GM21576 (cell line): ENCODE measurements at regions not wholly inside any gene's neighbourhood (a gene's known extent, or its start where the extent isn't known, plus 50 kb on each side); places are given as distances from the start of the nearest gene placed in this dataset.
"Not testable (repeated sequence)": the region's sequence is repeated elsewhere in the genome, so short reads cannot be mapped to it uniquely, and the experiment has no call there.

Source experiments
- ATAC-seq: cut with Tn5 transposase; IDR thresholded peaks from one replicate; pipeline ENCODE4 v1.9.1; 2021; ENCODE audit warnings: mild to moderate bottlenecking, moderate library complexity; ENCODE audit not compliant: unreplicated experiment

DNA sequence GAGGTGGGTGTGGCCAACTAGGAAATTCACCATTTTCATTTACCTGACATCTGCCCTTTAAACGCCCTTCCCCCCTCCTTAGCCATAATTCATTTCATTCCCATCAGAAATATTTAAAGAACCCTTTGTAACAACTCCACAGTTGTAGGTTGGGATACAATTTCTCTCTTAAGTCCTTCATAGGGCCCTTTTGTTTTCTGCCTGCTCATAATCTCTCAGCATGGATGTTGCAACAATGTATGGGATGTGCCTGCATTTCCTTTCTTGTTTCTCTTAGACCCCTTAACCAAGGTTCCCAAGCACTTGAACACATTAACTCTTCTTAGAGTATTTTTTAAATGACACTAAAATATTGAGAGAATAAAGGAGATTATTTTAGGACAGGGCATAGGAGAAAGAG is 51.7 kb upstream of the MYO10 start:
- no peak for ATAC-seq

DNA sequence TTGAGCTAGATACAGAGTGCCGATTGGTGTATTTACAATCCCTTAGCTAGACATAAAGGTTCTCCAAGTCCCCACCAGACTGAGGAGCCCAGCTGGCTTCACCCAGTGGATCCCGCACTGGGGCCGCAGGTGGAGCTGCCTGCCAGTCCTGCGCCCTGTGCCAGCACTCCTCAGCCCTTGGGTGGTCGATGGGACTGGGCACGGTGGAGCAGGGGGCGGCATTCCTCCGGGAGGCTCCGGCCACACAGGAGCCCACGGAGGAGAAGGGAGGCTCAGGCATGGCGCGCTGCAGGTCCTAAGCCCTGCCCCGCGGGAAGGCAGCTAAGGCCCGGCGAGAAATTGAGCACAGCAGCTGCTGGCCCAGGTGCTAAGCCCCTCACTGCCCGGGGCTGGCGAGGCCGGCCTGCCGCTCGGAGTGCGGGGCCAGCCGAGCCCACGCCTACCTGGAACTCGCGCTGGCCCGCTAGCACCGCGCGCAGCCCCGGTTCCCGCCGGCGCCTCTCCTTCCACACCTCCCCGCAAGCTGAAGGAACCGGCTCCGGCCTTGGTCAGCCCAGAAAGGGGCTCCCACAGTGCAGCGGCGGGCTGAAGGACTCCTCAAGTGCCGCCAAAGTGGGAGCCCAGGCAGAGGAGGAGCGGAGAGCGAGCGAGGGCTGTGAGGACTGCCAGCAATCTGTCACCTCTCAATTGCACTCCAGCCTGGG is 54.9 kb upstream of the MYO10 start:
- not testable (repeated sequence) for ATAC-seq

DNA sequence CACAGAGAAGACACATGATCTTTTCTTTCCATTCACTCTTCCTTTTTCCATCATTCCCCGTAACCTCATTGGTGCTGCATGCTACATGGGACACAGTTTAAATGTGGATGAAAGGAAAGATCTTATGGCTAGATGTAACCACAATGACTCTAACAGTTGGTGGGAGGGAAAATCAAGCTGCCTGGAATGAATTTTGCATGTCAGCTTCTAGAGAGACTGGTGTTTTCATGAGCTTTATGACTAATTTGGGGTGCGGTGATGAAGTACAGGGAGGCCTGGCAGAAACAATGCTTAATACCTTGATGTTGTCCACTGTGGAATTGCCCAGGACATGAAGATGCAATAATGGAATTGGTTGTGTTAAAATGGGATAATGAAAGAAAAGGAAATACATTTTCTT is 55.9 kb upstream of the MYO10 start:
- ATAC-seq, result no peak

DNA sequence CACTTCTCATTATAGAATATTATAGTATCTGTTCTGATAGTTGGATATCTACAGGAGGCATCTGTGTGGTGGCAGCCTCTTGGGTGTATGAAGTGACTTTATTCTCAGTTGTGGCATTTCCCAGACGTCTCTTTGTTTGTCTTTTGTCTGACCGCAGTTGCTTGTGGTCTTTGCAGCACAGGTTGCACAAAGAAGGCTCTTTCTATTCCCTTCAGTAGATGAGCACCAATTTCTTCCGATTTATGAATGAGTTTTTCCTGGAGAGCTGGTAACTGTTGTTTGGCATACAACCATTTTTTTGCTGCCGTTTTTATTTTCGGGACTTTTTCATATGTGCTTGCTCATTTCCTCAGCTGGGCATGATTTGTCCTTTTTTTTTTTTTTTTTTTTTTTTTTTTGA is 56.4 kb upstream of the MYO10 start:
- no peak for ATAC-seq

DNA sequence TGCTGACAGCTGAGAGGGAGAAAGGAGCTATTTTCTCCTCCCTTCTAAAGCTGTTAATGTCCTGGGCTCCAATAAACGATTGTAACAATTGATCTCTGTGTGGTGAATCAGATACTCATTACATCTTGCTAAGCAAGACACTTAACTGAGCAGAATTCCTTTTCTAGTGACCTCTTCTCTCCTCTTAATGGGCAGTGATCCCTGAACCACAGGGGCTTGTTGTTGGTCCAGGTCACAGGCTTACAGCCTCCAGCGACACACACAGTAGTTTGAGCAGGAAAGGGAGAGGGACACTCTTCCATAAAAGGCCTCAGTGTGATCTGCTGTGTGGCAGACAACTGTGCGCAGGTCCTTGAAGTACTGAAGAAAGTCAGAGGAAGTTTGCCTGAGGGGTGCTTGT is 58.5 kb upstream of the MYO10 start:
- ATAC-seq, result no peak

DNA sequence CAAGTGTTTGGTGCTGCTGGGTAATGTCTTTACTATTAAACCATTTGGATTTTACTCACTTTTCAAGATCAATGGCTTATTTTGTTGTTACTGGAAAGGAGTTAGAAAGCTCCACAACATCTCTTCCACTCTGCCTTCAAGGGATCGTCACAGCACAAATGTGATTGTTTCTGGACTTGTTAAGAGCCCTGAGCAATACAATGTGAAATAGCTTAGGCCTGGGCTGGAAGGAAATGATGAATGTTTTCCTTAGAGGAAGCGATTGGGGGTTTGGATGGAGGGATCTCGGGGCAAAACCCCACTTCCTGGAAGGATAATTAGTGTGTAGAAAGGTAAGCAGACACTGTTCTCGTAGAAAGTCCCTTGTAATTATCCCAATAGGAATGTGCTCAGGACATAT is 59.3 kb upstream of the MYO10 start:
- ATAC-seq, result no peak

DNA sequence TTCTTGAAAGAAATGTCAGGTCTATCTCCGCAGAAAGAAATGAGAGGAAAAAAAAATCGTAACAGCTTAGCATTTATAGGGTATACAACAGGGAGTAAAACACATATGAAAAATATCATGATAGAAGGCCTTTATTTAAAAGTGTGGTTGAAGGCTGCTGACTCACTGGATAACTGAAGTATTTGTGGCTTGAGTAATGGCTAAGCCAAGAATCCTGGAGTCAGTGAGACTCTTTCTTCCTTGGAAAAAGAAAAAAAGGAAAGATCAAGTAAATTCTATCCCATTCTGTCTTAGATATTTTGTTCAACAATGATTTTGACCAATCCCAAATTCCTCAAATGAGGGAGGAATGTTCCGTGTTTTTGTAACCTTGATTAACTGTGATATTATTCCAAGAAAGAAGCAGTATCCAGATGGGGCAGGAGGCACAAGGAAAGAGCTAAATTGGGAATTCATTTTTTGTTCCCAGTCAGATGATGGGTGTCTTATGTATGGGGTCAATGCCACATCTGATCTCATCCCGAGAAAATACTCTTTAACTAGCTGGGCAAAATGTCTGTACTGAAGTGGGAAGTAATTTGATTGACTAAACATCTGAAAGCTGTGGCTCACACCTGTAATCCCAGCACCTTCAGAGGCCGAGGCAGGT is 64.3 kb upstream of the MYO10 start:
- ATAC-seq, result no peak

DNA sequence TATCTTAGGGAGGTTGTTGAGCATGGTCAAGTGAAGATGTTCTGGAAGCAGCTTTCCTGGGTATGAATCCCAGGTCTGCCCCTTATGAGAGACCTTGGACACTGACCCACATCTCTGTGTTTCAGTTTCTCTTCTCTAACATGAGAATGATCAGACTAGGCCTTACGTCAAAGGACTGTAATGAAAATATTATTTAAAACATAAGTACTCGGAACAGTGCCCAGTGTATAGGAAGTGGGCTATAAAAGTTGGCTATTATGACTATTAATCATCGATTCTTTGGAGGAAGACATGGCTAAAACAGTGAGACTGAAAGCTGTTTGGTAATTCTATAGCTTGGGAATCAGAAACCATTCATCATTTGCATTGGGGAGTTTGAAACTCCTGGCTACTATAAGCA is 65.3 kb upstream of the MYO10 start:
- ATAC-seq, result no peak

DNA sequence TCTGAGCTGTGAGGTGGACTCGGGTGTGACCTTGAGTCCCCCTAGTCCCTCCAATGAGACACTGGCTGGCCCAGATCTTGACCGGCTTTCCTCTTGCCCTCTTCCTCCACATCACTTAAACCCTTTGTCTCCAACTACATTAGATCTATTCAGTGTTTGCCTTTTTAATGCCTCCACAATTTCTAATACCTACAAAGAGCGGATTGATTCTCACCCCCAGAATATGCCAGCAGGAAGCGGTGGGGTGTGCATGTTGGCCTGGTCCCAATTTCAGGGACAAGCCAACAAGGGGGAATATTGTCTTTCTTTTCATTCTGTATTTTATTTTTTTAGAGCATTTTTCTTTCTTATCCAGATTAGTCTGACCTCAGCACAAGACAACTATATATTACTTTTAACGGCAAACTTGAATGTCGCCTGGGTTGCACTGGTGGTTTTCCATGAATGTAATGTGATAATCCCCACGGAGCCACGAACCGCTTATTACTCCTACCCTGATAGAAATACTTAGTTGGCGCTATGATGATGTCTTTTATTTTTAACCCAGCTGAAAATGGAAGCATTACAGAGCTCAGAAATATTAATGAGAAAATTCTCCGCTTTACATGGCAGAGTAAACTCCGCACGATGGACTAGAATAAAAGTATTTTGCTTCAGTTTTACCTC is 68.5 kb upstream of the MYO10 start:
- ATAC-seq, result no peak

DNA sequence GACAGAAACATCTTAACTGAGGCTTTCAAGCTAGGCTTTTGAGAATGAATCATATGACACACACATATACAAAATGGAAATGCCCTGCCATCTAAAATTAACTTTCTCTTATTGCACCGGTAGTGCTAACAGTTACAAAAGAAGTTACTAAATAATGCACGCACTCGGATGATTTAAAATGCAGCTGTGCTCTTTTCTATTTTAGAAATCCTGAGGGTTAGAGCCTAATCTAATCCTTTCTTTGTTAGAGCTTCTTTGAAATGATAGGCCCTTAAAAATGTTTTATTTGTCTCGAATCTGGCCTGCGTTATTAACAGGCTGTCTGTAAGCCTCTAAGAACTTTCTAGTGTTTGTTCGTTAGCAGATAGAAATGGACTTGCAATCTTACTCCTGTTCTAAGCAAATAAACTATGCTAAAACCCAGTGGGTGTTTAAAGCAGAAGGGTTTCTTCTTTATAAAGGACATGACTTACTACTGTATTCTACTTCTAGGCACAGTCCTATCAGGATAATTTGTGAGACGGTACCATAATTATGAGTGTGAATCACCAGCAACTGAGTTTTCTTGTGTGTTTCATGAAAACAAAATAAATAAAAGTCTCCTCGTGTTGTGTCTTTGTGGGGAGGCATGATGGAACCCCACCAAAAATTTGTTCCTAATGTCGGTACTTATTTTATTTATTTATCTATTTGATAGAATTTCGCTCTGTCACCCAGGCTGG is 69.2 kb upstream of the MYO10 start:
- no peak for ATAC-seq

DNA sequence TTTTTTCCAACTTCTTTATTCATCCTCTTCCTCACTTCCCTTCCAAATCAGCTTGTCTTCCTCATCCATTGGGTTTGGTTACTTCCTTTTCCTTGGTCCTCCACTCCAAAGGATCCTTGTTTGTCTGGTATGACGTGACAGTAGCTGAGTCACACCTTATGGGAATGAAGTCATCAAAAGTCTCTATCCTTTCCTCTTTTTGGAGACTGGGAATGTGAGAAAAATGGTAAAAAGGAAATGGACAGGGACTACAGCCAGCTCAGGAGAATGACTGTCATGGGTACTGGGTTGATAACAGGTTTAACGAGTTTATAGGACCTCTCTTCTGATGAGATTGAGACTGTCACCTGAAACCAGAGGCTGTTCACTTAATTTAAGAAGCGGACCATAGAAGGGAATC is 76.2 kb upstream of the MYO10 start:
- no peak for ATAC-seq

DNA sequence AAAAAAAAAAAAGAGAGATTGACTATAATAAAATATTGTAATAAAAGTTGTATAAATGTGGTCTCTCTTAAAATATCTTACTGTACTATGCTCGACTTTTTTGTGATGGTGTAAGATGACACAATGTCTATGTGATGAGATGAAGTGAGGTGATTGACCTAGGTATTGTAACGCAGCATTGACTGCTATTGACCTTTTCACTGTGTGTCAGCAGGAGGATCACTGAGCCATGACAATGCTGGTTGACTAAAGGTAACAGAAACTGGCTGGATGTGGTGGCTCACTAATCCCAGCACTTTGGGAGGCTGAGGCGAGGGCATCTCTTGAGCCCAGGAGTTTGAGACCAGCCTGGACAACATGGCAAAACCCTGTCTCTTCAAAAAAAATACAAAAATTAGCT is 78.6 kb upstream of the MYO10 start:
- no peak for ATAC-seq

DNA sequence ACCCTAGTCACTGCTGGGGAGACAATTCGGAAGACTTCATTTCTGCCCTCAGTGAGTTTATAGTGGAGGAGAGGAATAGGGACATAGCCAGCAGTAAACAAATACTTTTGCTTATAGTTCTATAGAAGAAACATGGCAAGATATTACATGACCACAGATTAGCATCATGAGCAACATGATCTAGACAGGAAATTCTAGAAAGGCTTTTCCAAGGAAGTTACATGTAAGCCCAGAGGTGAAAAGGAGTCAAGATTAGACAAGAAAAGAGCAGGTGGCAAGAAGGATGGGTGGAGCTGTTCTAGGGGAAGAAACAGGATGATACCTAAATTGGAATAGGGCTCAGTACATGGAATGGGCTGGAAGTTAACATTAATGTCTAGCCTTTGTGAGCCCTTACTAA is 82.8 kb upstream of the MYO10 start:
- ATAC-seq, result no peak

DNA sequence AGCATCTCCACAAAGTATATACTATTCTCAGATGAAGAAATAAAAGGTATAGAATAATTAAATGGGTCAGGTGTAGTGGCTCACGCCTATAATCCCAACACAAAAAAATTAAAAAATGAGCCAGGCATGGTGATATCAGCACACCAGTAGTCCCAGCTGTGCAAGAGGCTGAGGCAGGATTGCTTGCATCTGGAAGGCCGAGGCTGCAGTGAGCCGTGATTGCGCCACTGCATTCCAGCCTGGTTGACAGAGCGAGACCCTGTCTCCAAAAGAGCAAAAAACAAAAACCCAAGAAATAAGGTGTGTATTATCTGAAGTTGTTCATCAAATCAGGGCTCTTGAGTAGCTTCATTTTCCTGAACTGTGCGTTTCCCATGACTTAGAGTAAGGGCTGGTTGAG is 83.2 kb upstream of the MYO10 start:
- ATAC-seq, result no peak

DNA sequence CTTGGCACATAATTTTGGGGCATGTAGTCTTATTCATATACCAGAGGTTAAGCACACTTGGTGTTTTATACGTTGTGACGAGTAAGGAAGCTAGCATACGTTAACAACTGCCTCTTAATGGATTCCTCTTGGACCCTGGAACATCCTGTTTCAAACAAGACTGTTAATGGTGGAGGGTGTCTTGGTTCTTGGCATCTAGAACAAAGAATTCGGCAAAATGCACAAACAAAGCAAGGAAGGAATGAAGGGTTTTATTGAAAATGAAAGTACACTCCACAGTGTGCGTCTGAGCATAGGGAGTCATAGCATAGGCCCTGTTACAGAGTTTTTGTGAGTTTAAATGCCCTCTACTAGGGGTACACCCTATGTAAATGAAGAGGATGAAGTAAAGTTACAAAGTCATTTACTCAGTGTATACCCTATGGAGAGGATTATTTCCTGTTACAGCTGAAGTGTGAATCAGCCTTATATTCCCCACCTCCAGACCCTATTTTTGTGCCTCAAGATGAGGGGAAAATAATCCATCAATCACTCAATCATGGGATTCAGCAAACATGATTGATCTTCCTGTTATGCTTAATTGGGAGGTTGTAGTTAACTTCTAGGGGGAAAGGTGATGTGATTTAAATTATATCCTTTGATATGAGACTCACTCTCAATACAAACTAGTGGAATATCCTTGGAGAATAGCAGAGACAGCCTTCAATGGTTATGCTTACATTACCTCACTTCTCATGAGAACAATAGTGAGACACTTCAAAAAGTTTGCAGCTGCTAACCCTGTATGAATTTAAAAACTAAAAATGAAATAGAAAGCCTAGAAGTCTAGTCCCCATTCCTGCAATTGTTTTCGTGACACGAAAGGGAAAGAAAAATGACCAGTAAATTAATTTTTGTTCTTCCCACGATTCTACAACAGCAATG is 84.9 kb upstream of the MYO10 start:
- no peak for ATAC-seq

DNA sequence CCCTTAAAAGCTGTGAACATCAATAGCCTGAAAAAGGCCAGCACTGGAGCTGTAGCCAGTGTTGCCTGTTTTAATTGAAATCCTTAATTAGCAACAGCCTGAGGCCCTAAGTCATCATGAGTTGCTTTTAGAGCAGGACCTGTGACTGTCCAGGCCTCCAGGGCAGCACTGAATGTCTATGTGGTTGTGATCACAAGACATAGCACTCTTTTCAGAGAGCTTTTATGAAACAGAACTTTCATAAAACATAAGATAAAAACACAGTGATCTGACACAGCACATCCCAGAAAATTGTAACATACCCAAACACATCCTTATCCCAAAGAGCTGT is 85.5 kb upstream of the MYO10 start:
- no peak for ATAC-seq

DNA sequence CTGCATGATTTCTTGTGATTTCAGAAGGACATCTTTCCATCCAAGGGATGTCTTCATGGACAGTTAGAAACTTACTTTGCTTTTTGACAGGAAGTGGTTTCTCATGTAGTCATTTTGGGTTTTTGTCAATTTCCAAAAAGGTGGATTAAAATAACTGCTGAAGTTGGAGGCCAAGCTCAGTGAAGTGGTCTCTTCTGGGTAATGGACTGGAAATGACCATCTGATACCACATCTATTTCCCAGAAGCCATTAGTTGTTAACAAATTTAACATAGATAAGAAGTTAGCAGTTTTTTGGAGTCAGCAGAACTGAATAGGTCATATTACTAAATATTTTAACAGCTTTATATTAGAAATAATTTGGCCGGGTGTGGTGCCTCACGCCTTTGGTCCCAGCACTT is 86.2 kb upstream of the MYO10 start:
- no peak for ATAC-seq

DNA sequence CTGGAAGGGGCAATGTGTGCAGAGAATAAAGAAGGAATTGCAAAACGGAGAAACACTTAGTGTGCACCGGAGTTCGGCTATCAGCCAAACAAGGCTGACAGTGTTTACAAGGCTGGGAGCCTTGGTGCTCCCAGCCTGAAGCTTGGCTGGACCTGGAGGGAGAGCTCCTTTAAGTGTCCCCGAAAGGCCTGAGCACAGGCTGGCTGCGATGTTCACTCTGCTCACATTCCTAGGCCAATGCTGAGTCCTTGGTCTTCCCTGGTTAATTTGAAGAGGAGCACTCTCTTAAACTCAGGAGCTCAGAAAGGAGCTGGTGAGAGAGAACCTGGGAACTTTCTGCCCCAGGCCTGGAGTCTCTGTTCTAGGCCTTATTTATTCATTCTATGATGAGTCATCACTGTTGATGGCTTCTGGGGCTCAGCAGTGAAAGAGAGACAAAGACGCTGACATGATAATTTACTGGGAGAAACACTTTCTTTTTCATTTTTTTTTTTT is 88.6 kb upstream of the MYO10 start:
- no peak for ATAC-seq

DNA sequence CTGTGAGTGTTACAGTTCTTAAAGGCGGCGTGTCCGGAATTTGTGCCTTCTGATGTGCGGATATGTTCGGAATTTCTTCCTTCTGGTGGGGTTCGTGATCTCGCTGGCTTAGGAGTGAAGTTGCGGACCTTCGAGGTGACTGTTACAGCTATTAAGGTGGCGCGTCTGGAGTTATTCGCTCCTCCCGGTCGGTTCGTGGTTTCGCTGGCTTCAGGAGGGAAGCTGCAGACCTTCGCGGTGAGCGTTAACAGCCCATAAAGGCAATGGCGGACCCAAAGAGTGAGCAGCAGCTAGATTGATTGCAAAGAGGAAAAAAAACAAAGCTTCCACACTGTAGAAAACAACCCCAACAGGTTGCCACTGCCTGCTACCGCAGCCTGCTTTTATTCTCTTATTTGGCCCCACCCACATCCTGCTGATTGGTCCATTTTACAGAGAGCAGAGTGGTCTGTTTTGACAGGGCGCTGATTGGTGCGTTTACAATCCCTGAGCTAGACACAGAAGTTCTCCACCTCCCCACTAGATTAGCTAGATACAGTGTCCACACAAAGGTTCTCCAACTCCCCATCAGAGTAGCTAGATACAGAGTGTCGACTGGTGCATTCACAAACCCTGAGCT is 95.7 kb upstream of the MYO10 start:
- ATAC-seq, result not testable (repeated sequence)

DNA sequence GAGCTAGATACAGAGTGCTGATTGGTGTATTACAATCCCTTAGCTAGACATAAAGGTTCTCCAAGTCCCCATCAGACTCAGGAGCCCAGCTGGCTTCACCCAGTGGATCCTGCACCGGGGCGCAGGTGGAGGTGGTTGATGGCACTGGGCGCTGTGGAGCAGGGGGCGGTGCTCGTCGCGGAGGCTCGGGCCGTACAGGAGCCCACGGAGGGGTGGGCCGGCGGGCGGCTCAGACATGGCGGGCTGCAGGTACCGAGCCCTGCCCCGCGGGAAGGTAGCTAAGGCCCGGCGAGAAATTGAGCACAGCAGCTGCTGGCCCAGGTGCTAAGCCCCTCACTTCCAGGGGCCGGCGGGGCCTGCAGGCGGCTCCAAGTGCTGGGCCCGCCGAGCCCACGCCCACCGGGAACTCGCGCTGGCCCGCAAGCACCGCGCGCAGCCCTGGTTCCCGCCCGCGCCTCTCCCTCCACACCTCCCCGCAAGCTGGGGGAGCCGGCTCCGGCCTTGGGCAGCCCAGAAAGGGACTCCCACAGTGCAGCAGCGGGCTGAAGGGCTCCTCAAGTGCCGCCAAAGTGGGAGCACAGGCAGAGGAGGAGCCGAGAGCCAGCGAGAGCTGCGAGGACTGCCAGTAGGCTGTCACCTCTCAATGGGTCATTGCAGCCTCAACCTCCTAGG is 96.4 kb upstream of the MYO10 start:
- not testable (repeated sequence) for ATAC-seq
